IMR-90 (cell line): ENCODE measurements at regions not wholly inside any gene's neighbourhood (a gene's known extent, or its start where the extent isn't known, plus 50 kb on each side); places are given as distances from the start of the nearest gene placed in this dataset.

Experiments used
- ATAC-seq: fragments of 200-7000 bp; cut with Tn5 transposase; 2 replicates; pipeline ENCODE4 v1.9.1; 2020; ENCODE audit warnings: low read depth, mild to moderate bottlenecking, moderate library complexity
- BruUV-seq: library from RNA; stranded (reverse); fragments of 400-500 nt; replicated peaks from 2 replicates; lab custom pipeline; 2021; lab: Mats Ljungman, UMichigan
- CTCF ChIA-PET: fragments of 300-600 bp; formaldehyde crosslinking; extraction: SDS; loops from one replicate; lab custom pipeline; 2021; ENCODE audit warnings: antibody characterized with exemption; lab: Yijun Ruan, JAX
- POLR2A ChIA-PET: fragments of 300-600 bp; sonication (Branson Sonifier 250); formaldehyde crosslinking; loops from one replicate; lab custom pipeline; 2022; ENCODE audit warnings: antibody characterized with exemption; ENCODE audit not compliant: unreplicated experiment; lab: Charles Lee
- DNase-seq: peaks from one replicate; pipeline ENCODE4 v3.0.0; 2013
- H2AFZ ChIP-seq: replicated peaks from 2 replicates; pipeline ENCODE3; 2013; ENCODE audit warnings: low read length, mild to moderate bottlenecking; ENCODE audit not compliant: poor library complexity
- H2AK5ac ChIP-seq: 2 replicates; pipeline ENCODE4 v1.6.1; 2013; ENCODE audit warnings: low read depth, low read length, inconsistent platforms
- H2AK9ac ChIP-seq: replicated peaks from 2 replicates; pipeline ENCODE3; 2013; ENCODE audit warnings: mild to moderate bottlenecking, low read depth, low read length, moderate library complexity; ENCODE audit not compliant: poor library complexity
- H2BK120ac ChIP-seq: 2 replicates; pipeline ENCODE4 v1.6.1; 2013; ENCODE audit warnings: low read depth, low read length, inconsistent platforms
- H2BK15ac ChIP-seq: 3 replicates; pipeline ENCODE4 v1.6.1; 2013; ENCODE audit warnings: low read depth, low read length, inconsistent platforms
- H2BK20ac ChIP-seq: 2 replicates; pipeline ENCODE4 v1.6.1; 2013; ENCODE audit warnings: low read depth, mild to moderate bottlenecking, inconsistent platforms, low read length, moderate library complexity
- H2BK5ac ChIP-seq: 2 replicates; pipeline ENCODE4 v1.6.1; 2013; ENCODE audit warnings: mild to moderate bottlenecking, low read depth, low read length, inconsistent platforms; ENCODE audit not compliant: poor library complexity, severe bottlenecking
- H3K14ac ChIP-seq: replicated peaks from 2 replicates; pipeline ENCODE4 v1.6.1; 2013; ENCODE audit warnings: low read depth, low read length, inconsistent platforms
- H3K18ac ChIP-seq: 2 replicates; pipeline ENCODE4 v1.6.1; 2013; ENCODE audit warnings: low read depth, low read length, control low read depth
- H3K23ac ChIP-seq: 2 replicates; pipeline ENCODE4 v1.6.1; 2013; ENCODE audit warnings: low read depth, low read length, inconsistent platforms
- H3K27ac ChIP-seq: 2 replicates; pipeline ENCODE4 v1.5.1; 2013; ENCODE audit warnings: mild to moderate bottlenecking, control low read depth, low read length; ENCODE audit not compliant: insufficient read depth
- H3K27me3 ChIP-seq: 2 replicates; pipeline ENCODE4 v1.6.1; 2013; ENCODE audit warnings: low read length; ENCODE audit not compliant: control insufficient read depth, insufficient read depth
- H3K36me3 ChIP-seq: 2 replicates; pipeline ENCODE4 v1.6.1; 2013; ENCODE audit warnings: low read length, mixed read lengths; ENCODE audit not compliant: control insufficient read depth, insufficient read depth
- H3K4ac ChIP-seq: 2 replicates; pipeline ENCODE4 v1.6.1; 2013; ENCODE audit warnings: low read depth, low read length, inconsistent platforms
- H3K4me1 ChIP-seq: 2 replicates; pipeline ENCODE4 v1.6.1; 2013; ENCODE audit warnings: low read length, mixed read lengths; ENCODE audit not compliant: control insufficient read depth, insufficient read depth
- H3K4me2 ChIP-seq: 2 replicates; pipeline ENCODE4 v1.6.1; 2013; ENCODE audit warnings: low read depth, mild to moderate bottlenecking, control low read depth, low read length, moderate library complexity
- H3K4me3 ChIP-seq: 2 replicates; pipeline ENCODE4 v1.5.1; 2013; ENCODE audit warnings: low read depth, mild to moderate bottlenecking, control low read depth, low read length, moderate library complexity; ENCODE audit not compliant: insufficient read depth
- H3K56ac ChIP-seq: 2 replicates; pipeline ENCODE4 v1.6.1; 2013; ENCODE audit warnings: low read length, inconsistent platforms; ENCODE audit not compliant: insufficient read depth; ENCODE audit errors: extremely low read depth
- H3K79me1 ChIP-seq, 2 experiments: 2 replicates each; pipeline ENCODE4 v1.6.1; 2013; ENCODE audit warnings: low read length in 2 of 2, inconsistent platforms in 1 of 2, low read depth in 1 of 2
- H3K9ac ChIP-seq: 2 replicates; pipeline ENCODE4 v1.6.1; 2013; ENCODE audit warnings: low read depth, low read length, control low read depth
- H3K9me1 ChIP-seq: 2 replicates; pipeline ENCODE4 v1.6.1; 2013; ENCODE audit warnings: low read length, inconsistent platforms; ENCODE audit not compliant: insufficient read depth
- H3K9me3 ChIP-seq: 2 replicates; pipeline ENCODE4 v1.6.1; 2013; ENCODE audit warnings: low read length; ENCODE audit not compliant: control insufficient read depth, insufficient read depth
- H4K20me1 ChIP-seq: 2 replicates; pipeline ENCODE4 v1.6.1; 2013; ENCODE audit warnings: low read length, inconsistent platforms; ENCODE audit not compliant: insufficient read depth
- H4K5ac ChIP-seq: 2 replicates; pipeline ENCODE4 v1.6.1; 2013; ENCODE audit warnings: mild to moderate bottlenecking, low read depth, low read length, control low read depth
- H4K8ac ChIP-seq, 2 experiments: 2 replicates each; pipeline ENCODE4 v1.6.1; 2013; ENCODE audit warnings: low read depth in 2 of 2, low read length in 2 of 2, control low read depth in 1 of 2, inconsistent platforms in 1 of 2
- H4K91ac ChIP-seq: 2 replicates; pipeline ENCODE4 v1.6.1; 2013; ENCODE audit warnings: low read depth, low read length, inconsistent platforms; ENCODE audit not compliant: insufficient read depth
- CHD1 ChIP-seq: IDR thresholded peaks from 2 replicates; pipeline ENCODE4 v1.6.1; 2012; ENCODE audit warnings: low read depth, low read length, improper control_type of control experiment
- FOS ChIP-seq: fragments of 150-350 bp; IDR thresholded peaks from 2 replicates; pipeline ENCODE4 v1.6.1; 2016; ENCODE audit warnings: low read depth, low read length
- MXI1 ChIP-seq: IDR thresholded peaks from 2 replicates; pipeline ENCODE4 v1.6.1; 2012; ENCODE audit warnings: low read depth, mild to moderate bottlenecking, low read length, moderate library complexity, borderline replicate concordance
- RAD21 ChIP-seq: IDR thresholded peaks from 2 replicates; pipeline ENCODE4 v1.6.1; 2012; ENCODE audit warnings: low read length, improper control_type of control experiment
- RCOR1 ChIP-seq: IDR thresholded peaks from 2 replicates; pipeline ENCODE4 v1.6.1; 2012; ENCODE audit warnings: mild to moderate bottlenecking, low read length, improper control_type of control experiment; ENCODE audit not compliant: insufficient replicate concordance
- RFX5 ChIP-seq: IDR thresholded peaks from 2 replicates; pipeline ENCODE4 v1.8.0; 2012; ENCODE audit warnings: low read depth, mild to moderate bottlenecking, low read length, moderate library complexity
- WGBS, 2 experiments: methylation state at CpG; one replicate each; pipeline versions ENCODE4 v1.1.5 to v1.1.7; 2013; ENCODE audit warnings: missing lambda C conversion rate in 2 of 2; ENCODE audit not compliant: insufficient read length in 1 of 2; ENCODE audit errors: extremely low coverage in 2 of 2; 5-methylcytosine and 5-hydroxymethylcytosine counted together
- dilution Hi-C: fragments of 300-500 bp; cut with HindIII; formaldehyde crosslinking; loops from one replicate; pipeline ENCODE4 v1.14.3; 2018; ENCODE audit warnings: low sequenced_read_pairs; ENCODE audit not compliant: unreplicated experiment
- in situ Hi-C: fragments of 300-500 bp; cut with MboI; formaldehyde crosslinking; loops from 3 replicates; pipeline ENCODE4 v1.14.3; 2019; ENCODE audit warnings: low sequenced_read_pairs, inconsistent platforms, mixed read lengths
- intact Hi-C: fragments of 100-400 bp; cut with micrococcal nuclease; formaldehyde crosslinking; loops from 2 replicates; pipeline ENCODE4 v1.10.0; 2022

- Histone ChIP-seq H3K14ac (no peak overlapping the region), H3K18ac (no peak overlapping the region), H2AK9ac (no peak overlapping the region), H3K9ac (no peak overlapping the region), H3K4me3 (no peak overlapping the region), H2BK120ac (no peak overlapping the region), H3K9me1 (no peaks in the 10 kb centered on the region), H2BK20ac (no peak overlapping the region), H3K27me3 (no peaks in the 10 kb centered on the region), H3K9me3 (no peaks in the 10 kb centered on the region), H4K91ac (no peak overlapping the region), H3K4me1 (no peaks in the 10 kb centered on the region; the same call in 1 of the 2 replicates), H2BK5ac (peak overlapping the region; percentile 50), H4K5ac (no peak overlapping the region), H3K23ac (no peak overlapping the region), H3K79me1 (no peaks in the 10 kb centered on the region), H3K4ac (no peak overlapping the region), H3K36me3 (no peaks in the 10 kb centered on the region), H3K4me2 (peak overlapping the region; percentile 18; the same call in 1 of the 2 replicates), H3K27ac (no peak overlapping the region), H4K20me1 (no peaks in the 10 kb centered on the region), H4K8ac (no peak overlapping the region; a peak in 1 of 4 replicates), H2AFZ (no peak overlapping the region), H3K56ac (no peak overlapping the region), H2AK5ac (no peak overlapping the region), H2BK15ac (no peak overlapping the region)
- no TSS peak for BruUV-seq
- no CpG with 5 or more reads among the region's 1 CpG for WGBS, 2 experiments
- in situ Hi-C loops: no loop called here
- CTCF ChIA-PET: no interaction called here
- TF ChIP-seq MXI1 (no peak), RFX5 (no peak), RAD21 (no peak), FOS (peak; percentile 51; the same call in 1 of the 2 replicates), RCOR1 (no peak), CHD1 (no peak)
- dilution Hi-C loops: no loop called here
- POLR2A ChIA-PET: no interaction called here
- DNase-seq: peak; percentile 78
- intact Hi-C loops: loop anchor here (5.0 to 10.0 kb wide), 2 partner anchors 158 to 1921 kb away; partner anchors contain the start of gene LNPK
- peak; percentile 67 for ATAC-seq
These were observed 157.9 kb downstream of the LNPK start for GRCh38 chr2:175844169-175844568.
